Liver (tissue), 3 donors: ENCODE measurements at regions not wholly inside any gene's neighbourhood (a gene's known extent, or its start where the extent isn't known, plus 50 kb on each side); places are given as distances from the start of the nearest gene placed in this dataset.

Experiments
- EGR1 ChIP-seq, 2 donors: IDR thresholded peaks; 2 replicates each; pipeline ENCODE4 v1.6.1; 2016 to 2018; ENCODE audit warnings: antibody characterized with exemption in 2 of 2, low read depth in 2 of 2
- FOXA1 ChIP-seq: IDR thresholded peaks from 2 replicates; pipeline ENCODE4 v1.6.1; 2016; ENCODE audit warnings: antibody characterized with exemption
- GABPA ChIP-seq, 2 donors: IDR thresholded peaks in 1 of 2; conservative IDR thresholded peaks in 1 of 2; 2 replicates each; pipeline ENCODE4 v1.6.1; 2016; ENCODE audit warnings: antibody characterized with exemption in 2 of 2, mild to moderate bottlenecking in 1 of 2, moderate library complexity in 1 of 2
- JUND ChIP-seq, 2 donors: IDR thresholded peaks; 2 replicates each; pipeline ENCODE4 v1.6.1; 2016; ENCODE audit warnings: antibody characterized with exemption in 2 of 2
- RAD21 ChIP-seq, 2 donors: IDR thresholded peaks; 2 replicates each; pipeline ENCODE4 v1.6.1; 2016; ENCODE audit warnings: antibody characterized with exemption in 2 of 2, mild to moderate bottlenecking in 2 of 2
- SP1 ChIP-seq: IDR thresholded peaks from 2 replicates; pipeline ENCODE4 v1.6.1; 2018; ENCODE audit warnings: antibody characterized with exemption, mild to moderate bottlenecking
- TAF1 ChIP-seq: conservative IDR thresholded peaks from 2 replicates; pipeline ENCODE4 v1.6.1; 2016; ENCODE audit warnings: antibody characterized with exemption, mild to moderate bottlenecking
- YY1 ChIP-seq: IDR thresholded peaks from 2 replicates; pipeline ENCODE4 v1.6.1; 2016; ENCODE audit warnings: antibody characterized with exemption, mild to moderate bottlenecking
- TF ChIP-seq, protein P1 (sequence below): IDR thresholded peaks from 2 replicates; pipeline ENCODE4 v1.6.1; 2016; ENCODE audit warnings: antibody characterized with exemption
- TF ChIP-seq, protein P2 (sequence below): IDR thresholded peaks from 2 replicates; pipeline ENCODE4 v1.6.1; 2016; ENCODE audit warnings: antibody characterized with exemption, mild to moderate bottlenecking
- TF ChIP-seq, protein P3 (sequence below): fragments of 150-350 bp; IDR thresholded peaks from 2 replicates; pipeline ENCODE4 v1.5.1; 2017; ENCODE audit warnings: improper control_type of control experiment, low read depth, low read length; ENCODE audit not compliant: missing input control
- TF ChIP-seq, protein P4 (sequence below): IDR thresholded peaks from 2 replicates; pipeline ENCODE4 v1.6.1; 2016; ENCODE audit warnings: antibody characterized with exemption
- donor health status: healthy.
- donor health status: healthy.

DNA sequence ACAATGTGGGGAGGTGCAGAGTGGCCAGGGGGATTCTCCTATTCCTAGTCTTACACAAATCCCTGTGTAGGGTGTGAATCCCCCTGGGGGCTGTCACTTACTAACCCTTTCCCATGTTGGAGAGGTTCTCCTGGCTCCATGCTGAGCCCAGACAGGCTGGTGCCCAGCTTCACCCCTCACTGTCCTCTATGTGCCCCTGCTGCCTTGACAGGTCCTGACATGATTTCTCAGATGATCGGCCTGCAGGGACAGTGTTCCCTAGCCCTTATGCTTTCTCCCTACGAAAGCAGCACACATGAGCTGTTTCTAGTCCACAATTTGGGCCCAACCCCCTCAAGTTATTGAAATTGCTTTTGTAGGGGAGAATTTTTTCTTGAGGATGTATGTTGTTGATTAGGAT, 68.9 kb upstream of the FAM78B start:
- TF ChIP-seq, protein P1, sequence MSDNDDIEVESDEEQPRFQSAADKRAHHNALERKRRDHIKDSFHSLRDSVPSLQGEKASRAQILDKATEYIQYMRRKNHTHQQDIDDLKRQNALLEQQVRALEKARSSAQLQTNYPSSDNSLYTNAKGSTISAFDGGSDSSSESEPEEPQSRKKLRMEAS: no peak
- TF ChIP-seq SP1: no peak
- TF ChIP-seq, protein P2, sequence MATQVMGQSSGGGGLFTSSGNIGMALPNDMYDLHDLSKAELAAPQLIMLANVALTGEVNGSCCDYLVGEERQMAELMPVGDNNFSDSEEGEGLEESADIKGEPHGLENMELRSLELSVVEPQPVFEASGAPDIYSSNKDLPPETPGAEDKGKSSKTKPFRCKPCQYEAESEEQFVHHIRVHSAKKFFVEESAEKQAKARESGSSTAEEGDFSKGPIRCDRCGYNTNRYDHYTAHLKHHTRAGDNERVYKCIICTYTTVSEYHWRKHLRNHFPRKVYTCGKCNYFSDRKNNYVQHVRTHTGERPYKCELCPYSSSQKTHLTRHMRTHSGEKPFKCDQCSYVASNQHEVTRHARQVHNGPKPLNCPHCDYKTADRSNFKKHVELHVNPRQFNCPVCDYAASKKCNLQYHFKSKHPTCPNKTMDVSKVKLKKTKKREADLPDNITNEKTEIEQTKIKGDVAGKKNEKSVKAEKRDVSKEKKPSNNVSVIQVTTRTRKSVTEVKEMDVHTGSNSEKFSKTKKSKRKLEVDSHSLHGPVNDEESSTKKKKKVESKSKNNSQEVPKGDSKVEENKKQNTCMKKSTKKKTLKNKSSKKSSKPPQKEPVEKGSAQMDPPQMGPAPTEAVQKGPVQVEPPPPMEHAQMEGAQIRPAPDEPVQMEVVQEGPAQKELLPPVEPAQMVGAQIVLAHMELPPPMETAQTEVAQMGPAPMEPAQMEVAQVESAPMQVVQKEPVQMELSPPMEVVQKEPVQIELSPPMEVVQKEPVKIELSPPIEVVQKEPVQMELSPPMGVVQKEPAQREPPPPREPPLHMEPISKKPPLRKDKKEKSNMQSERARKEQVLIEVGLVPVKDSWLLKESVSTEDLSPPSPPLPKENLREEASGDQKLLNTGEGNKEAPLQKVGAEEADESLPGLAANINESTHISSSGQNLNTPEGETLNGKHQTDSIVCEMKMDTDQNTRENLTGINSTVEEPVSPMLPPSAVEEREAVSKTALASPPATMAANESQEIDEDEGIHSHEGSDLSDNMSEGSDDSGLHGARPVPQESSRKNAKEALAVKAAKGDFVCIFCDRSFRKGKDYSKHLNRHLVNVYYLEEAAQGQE: no peak
- TF ChIP-seq RAD21 (IDR thresholded peaks at IDR 0.05): no peak
- TF ChIP-seq, protein P3, sequence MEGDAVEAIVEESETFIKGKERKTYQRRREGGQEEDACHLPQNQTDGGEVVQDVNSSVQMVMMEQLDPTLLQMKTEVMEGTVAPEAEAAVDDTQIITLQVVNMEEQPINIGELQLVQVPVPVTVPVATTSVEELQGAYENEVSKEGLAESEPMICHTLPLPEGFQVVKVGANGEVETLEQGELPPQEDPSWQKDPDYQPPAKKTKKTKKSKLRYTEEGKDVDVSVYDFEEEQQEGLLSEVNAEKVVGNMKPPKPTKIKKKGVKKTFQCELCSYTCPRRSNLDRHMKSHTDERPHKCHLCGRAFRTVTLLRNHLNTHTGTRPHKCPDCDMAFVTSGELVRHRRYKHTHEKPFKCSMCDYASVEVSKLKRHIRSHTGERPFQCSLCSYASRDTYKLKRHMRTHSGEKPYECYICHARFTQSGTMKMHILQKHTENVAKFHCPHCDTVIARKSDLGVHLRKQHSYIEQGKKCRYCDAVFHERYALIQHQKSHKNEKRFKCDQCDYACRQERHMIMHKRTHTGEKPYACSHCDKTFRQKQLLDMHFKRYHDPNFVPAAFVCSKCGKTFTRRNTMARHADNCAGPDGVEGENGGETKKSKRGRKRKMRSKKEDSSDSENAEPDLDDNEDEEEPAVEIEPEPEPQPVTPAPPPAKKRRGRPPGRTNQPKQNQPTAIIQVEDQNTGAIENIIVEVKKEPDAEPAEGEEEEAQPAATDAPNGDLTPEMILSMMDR: no peak
- TF ChIP-seq, protein P4, sequence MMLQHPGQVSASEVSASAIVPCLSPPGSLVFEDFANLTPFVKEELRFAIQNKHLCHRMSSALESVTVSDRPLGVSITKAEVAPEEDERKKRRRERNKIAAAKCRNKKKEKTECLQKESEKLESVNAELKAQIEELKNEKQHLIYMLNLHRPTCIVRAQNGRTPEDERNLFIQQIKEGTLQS: no peak
- no peak for TF ChIP-seq YY1
- no peak for TF ChIP-seq EGR1 (IDR thresholded peaks at IDR 0.05; ENCODE audit: low read depth in 2 of 2)
- TF ChIP-seq JUND (IDR thresholded peaks at IDR 0.05): no peak
- no peak for TF ChIP-seq TAF1
- TF ChIP-seq GABPA (IDR thresholded peaks at IDR 0.05 in 1 of 2, conservative IDR thresholded peaks at IDR 0.05 in 1 of 2): no peak
- TF ChIP-seq FOXA1: no peak
